ENCODE measurements at regions not wholly inside any gene's neighbourhood (a gene's known extent, or its start where the extent isn't known, plus 50 kb on each side); places are given as distances from the start of the nearest gene placed in this dataset.

GRCh38 chr18:8480506-8481328, 128.5 kb upstream of the RAB12 start:
- Histone ChIP-seq H3K4me1 (no peaks in the 10 kb centered on the region), H3K27me3 (no peaks in the 10 kb centered on the region), H3K9me3 (no peaks in the 10 kb centered on the region), H3K36me3 (ENCODE audit: low read depth, missing control alignments) (no peaks in the 10 kb centered on the region), H3K27ac (no peak overlapping the region), H3K4me3 (no peak overlapping the region)
- no peak for TF ChIP-seq POLR2A (IDR thresholded peaks at IDR 0.05)
- TF ChIP-seq CTCF (IDR thresholded peaks at IDR 0.05): peak in 2 of 3 experiments; percentile 19 to 26
- intact Hi-C loops (cut with DNase I; ENCODE audit: low total_unique reads): no loop called here
- peak; percentile 67 for DNase-seq
- WGBS, 2 donors: 47 to 49% methylated on average over 16 of the region's 16 CpGs

GRCh38 chr18:8484951-8485350, 124.3 kb upstream of the RAB12 start:
- intact Hi-C loops (cut with DNase I; ENCODE audit: low total_unique reads): no loop called here
- TF ChIP-seq POLR2A (IDR thresholded peaks at IDR 0.05) (no peak), CTCF (IDR thresholded peaks at IDR 0.05) (no peak)
- no peaks in the 10 kb centered on the region for H3K36me3 ChIP-seq (ENCODE audit: low read depth, missing control alignments)
- no peaks in the 10 kb centered on the region for H3K9me3 ChIP-seq
- no peaks in the 10 kb centered on the region for H3K4me1 ChIP-seq
- no peaks in the 10 kb centered on the region for H3K27me3 ChIP-seq
- DNase-seq: no peak
- H3K27ac ChIP-seq: no peak overlapping the region
- no peak overlapping the region for H3K4me3 ChIP-seq
- 88 to 91% methylated on average over 9 of the region's 9 CpGs for WGBS, 2 donors

- H3K9me3 ChIP-seq: no peaks in the 10 kb centered on the region
- intact Hi-C loops (cut with DNase I; ENCODE audit: low total_unique reads): no loop called here
- no peak overlapping the region for H3K4me3 ChIP-seq
- no peak for TF ChIP-seq POLR2A (IDR thresholded peaks at IDR 0.05)
- no peak for TF ChIP-seq CTCF (IDR thresholded peaks at IDR 0.05)
- H3K27ac ChIP-seq: no peak overlapping the region
- H3K36me3 ChIP-seq (ENCODE audit: low read depth, missing control alignments): no peaks in the 10 kb centered on the region
- DNase-seq: no peak
- no peaks in the 10 kb centered on the region for H3K4me1 ChIP-seq
- WGBS, 2 donors: 87 to 89% methylated on average over 5 of the region's 5 CpGs
- H3K27me3 ChIP-seq: no peaks in the 10 kb centered on the region
These were observed 119.5 kb upstream of the RAB12 start for GRCh38 chr18:8489761-8490160.

- intact Hi-C loops (cut with DNase I; ENCODE audit: low total_unique reads): no loop called here
- Histone ChIP-seq H3K9me3 (no peaks in the 10 kb centered on the region), H3K27ac (no peak overlapping the region), H3K27me3 (no peaks in the 10 kb centered on the region), H3K36me3 (ENCODE audit: low read depth, missing control alignments) (no peaks in the 10 kb centered on the region), H3K4me1 (no peaks in the 10 kb centered on the region), H3K4me3 (no peak overlapping the region)
- WGBS, 2 donors: 87% methylated on average over 4 of the region's 4 CpGs
- DNase-seq: no peak
- TF ChIP-seq POLR2A (IDR thresholded peaks at IDR 0.05): no peak
- no peak for TF ChIP-seq CTCF (IDR thresholded peaks at IDR 0.05)
These were observed 117.7 kb upstream of the RAB12 start for GRCh38 chr18:8491516-8491915.

- no peak for DNase-seq
- Histone ChIP-seq H3K4me1 (no peaks in the 10 kb centered on the region), H3K36me3 (ENCODE audit: low read depth, missing control alignments) (no peaks in the 10 kb centered on the region), H3K27me3 (no peaks in the 10 kb centered on the region), H3K9me3 (no peaks in the 10 kb centered on the region), H3K4me3 (no peak overlapping the region), H3K27ac (no peak overlapping the region)
- TF ChIP-seq POLR2A (IDR thresholded peaks at IDR 0.05) (no peak), CTCF (IDR thresholded peaks at IDR 0.05) (no peak)
- intact Hi-C loops (cut with DNase I; ENCODE audit: low total_unique reads): no loop called here
- 85 to 93% methylated on average over 4 of the region's 4 CpGs for WGBS, 2 donors
These were observed 116.1 kb upstream of the RAB12 start for GRCh38 chr18:8493141-8493540.

All from testis (tissue), 2 donors.